NCI-H1105 (cell line): ENCODE measurements at regions not wholly inside any gene's neighbourhood (a gene's known extent, or its start where the extent isn't known, plus 50 kb on each side); places are given as distances from the start of the nearest gene placed in this dataset.
"Not testable (repeated sequence)": the region's sequence is repeated elsewhere in the genome, so short reads cannot be mapped to it uniquely, and the experiment has no call there.

Experiments
- DNase-seq: peaks from one replicate; lab custom pipeline; 2025; lab: John Stamatoyannopoulos, UW

GRCh38 chr14:95818581-95818980 lies 58.1 kb upstream of the TUNAR start:
- no peak for DNase-seq

GRCh38 chr14:95817271-95817670 lies 59.4 kb upstream of the TUNAR start:
- no peak for DNase-seq

- DNase-seq: no peak
Measured at GRCh38 chr14:95816539-95816938, 60.1 kb upstream of the TUNAR start.

GRCh38 chr14:95815226-95815690 lies 61.4 kb upstream of the TUNAR start:
- DNase-seq: no peak

GRCh38 chr14:95814363-95815225 lies 62.0 kb upstream of the TUNAR start:
- DNase-seq: no peak

- DNase-seq: no peak
Measured at GRCh38 chr14:95811813-95812212, 64.8 kb upstream of the TUNAR start.

- DNase-seq: no peak
Measured at GRCh38 chr14:95808371-95808770, 68.3 kb upstream of the TUNAR start.

- DNase-seq: no peak
Measured at GRCh38 chr14:95796788-95797187, 79.8 kb upstream of the TUNAR start.

GRCh38 chr14:95787941-95788340 lies 74.0 kb upstream of the TCL1A start:
- no peak for DNase-seq

- DNase-seq: no peak
Measured at GRCh38 chr14:95786566-95786965, 72.6 kb upstream of the TCL1A start.

GRCh38 chr14:95784137-95784536 lies 70.2 kb upstream of the TCL1A start:
- no peak for DNase-seq

GRCh38 chr14:95776798-95777534 lies 63.0 kb upstream of the TCL1A start:
- DNase-seq: no peak

GRCh38 chr14:95774265-95775160 lies 60.6 kb upstream of the TCL1A start:
- peak; percentile 40 for DNase-seq

- peak; percentile 17 for DNase-seq
Measured at GRCh38 chr14:95770777-95771176, 56.9 kb upstream of the TCL1A start.

GRCh38 chr14:95769976-95770375 lies 56.1 kb upstream of the TCL1A start:
- no peak for DNase-seq

- DNase-seq: not testable (repeated sequence)
Measured at GRCh38 chr14:95769431-95769830, 55.5 kb upstream of the TCL1A start.

- no peak for DNase-seq
Measured at GRCh38 chr14:95765051-95765450, 51.1 kb upstream of the TCL1A start.

- no peak for DNase-seq
Measured at GRCh38 chr14:95763875-95764274, 50.0 kb upstream of the TCL1A start.
